ENCODE measurements at regions not wholly inside any gene's neighbourhood (a gene's known extent, or its start where the extent isn't known, plus 50 kb on each side); places are given as distances from the start of the nearest gene placed in this dataset.

GRCh38 chr3:6254490-6254889, 606.4 kb upstream of the GRM7 start:
- TF ChIP-seq EZH2 (IDR thresholded peaks at IDR 0.05; ENCODE audit: borderline replicate concordance, insufficient read depth, low read length, poor library complexity, severe bottlenecking) (no peak), TAF1 (IDR thresholded peaks at IDR 0.05; ENCODE audit: low read depth) (no peak), CTCF (IDR thresholded peaks at IDR 0.05; ENCODE audit: poor library complexity, severe bottlenecking) (no peak), RAD21 (conservative IDR thresholded peaks at IDR 0.05) (no peak)
